SK-N-SH treated with all-trans-retinoic acid at 6 μM for 48 hours (cell line): ENCODE measurements at regions not wholly inside any gene's neighbourhood (a gene's known extent, or its start where the extent isn't known, plus 50 kb on each side); places are given as distances from the start of the nearest gene placed in this dataset.

Source experiments
- ATAC-seq: fragments of 200-7000 bp; cut with Tn5 transposase; 3 replicates; pipeline ENCODE4 v1.9.1; 2020; ENCODE audit warnings: mild to moderate bottlenecking, moderate library complexity
- ARNTL ChIP-seq: fragments of 450-650 bp; formaldehyde crosslinking; IDR thresholded peaks from 2 replicates; pipeline ENCODE4 v1.5.0; 2020; ENCODE audit warnings: low read depth, mild to moderate bottlenecking, moderate library complexity, borderline replicate concordance
- BACH2 ChIP-seq: fragments of 250-450 bp; sonication (Bioruptor Pico); IDR thresholded peaks from 2 replicates; pipeline ENCODE4 v1.9.0; 2021; ENCODE audit warnings: mild to moderate bottlenecking, borderline replicate concordance
- CREB5 ChIP-seq: fragments of 250-450 bp; sonication (Bioruptor Pico); IDR thresholded peaks from 2 replicates; pipeline ENCODE4 v1.5.1; 2020; ENCODE audit warnings: low read depth, mild to moderate bottlenecking, moderate library complexity
- CSDC2 ChIP-seq: fragments of 250-450 bp; sonication (Bioruptor Pico); IDR thresholded peaks from 2 replicates; pipeline ENCODE4 v1.5.0; 2020; ENCODE audit warnings: mild to moderate bottlenecking, moderate library complexity
- CSRNP3 ChIP-seq: fragments of 250-450 bp; sonication (Bioruptor Pico); IDR thresholded peaks from 2 replicates; pipeline ENCODE4 v1.5.1; 2021; ENCODE audit warnings: mild to moderate bottlenecking, moderate library complexity
- ESRRG ChIP-seq: fragments of 250-450 bp; sonication (Bioruptor Pico); IDR thresholded peaks from 2 replicates; pipeline ENCODE4 v1.6.1; 2021; ENCODE audit warnings: mild to moderate bottlenecking
- ISL1 ChIP-seq: fragments of 250-450 bp; sonication (Bioruptor Pico); IDR thresholded peaks from 2 replicates; pipeline ENCODE4 v2.1.2; 2022; ENCODE audit warnings: mild to moderate bottlenecking, moderate library complexity
- OSR1 ChIP-seq: fragments of 250-450 bp; sonication (Bioruptor Pico); IDR thresholded peaks from 2 replicates; pipeline ENCODE4 v1.8.0; 2022; ENCODE audit warnings: moderate library complexity, mild to moderate bottlenecking, inconsistent platforms
- PATZ1 ChIP-seq: fragments of 250-450 bp; sonication (Bioruptor Pico); IDR thresholded peaks from 2 replicates; pipeline ENCODE4 v1.8.0; 2020; ENCODE audit warnings: mild to moderate bottlenecking, moderate library complexity, borderline replicate concordance
- POU6F1 ChIP-seq: fragments of 250-450 bp; sonication (Bioruptor Pico); IDR thresholded peaks from 2 replicates; pipeline ENCODE4 v1.8.0; 2021; ENCODE audit warnings: low read depth, mild to moderate bottlenecking, moderate library complexity, borderline replicate concordance
- PPARA ChIP-seq: fragments of 250-450 bp; sonication (Bioruptor Pico); IDR thresholded peaks from 2 replicates; pipeline ENCODE4 v1.5.0; 2020; ENCODE audit warnings: mild to moderate bottlenecking, borderline replicate concordance
- RARB ChIP-seq: fragments of 250-450 bp; sonication (Bioruptor Pico); IDR thresholded peaks from 2 replicates; pipeline ENCODE4 v1.8.0; 2021; ENCODE audit warnings: mild to moderate bottlenecking, moderate library complexity
- SNAI2 ChIP-seq: fragments of 250-450 bp; sonication (Bioruptor Pico); IDR thresholded peaks from 2 replicates; pipeline ENCODE4 v1.5.0; 2020; ENCODE audit warnings: mild to moderate bottlenecking, moderate library complexity
- TCF4 ChIP-seq: fragments of 250-450 bp; sonication (Bioruptor Pico); IDR thresholded peaks from 2 replicates; pipeline ENCODE4 v1.8.0; 2021; ENCODE audit warnings: mild to moderate bottlenecking, moderate library complexity, borderline replicate concordance
- TOX ChIP-seq: fragments of 250-450 bp; sonication (Bioruptor Pico); IDR thresholded peaks from 2 replicates; pipeline ENCODE4 v1.8.0; 2021; ENCODE audit warnings: mild to moderate bottlenecking, moderate library complexity, borderline replicate concordance
- TSHZ2 ChIP-seq: fragments of 250-450 bp; sonication (Bioruptor Pico); IDR thresholded peaks from 2 replicates; pipeline ENCODE4 v1.5.0; 2020; ENCODE audit warnings: mild to moderate bottlenecking, moderate library complexity
- ZC3H10 ChIP-seq: fragments of 250-450 bp; sonication (Bioruptor Pico); IDR thresholded peaks from 2 replicates; pipeline ENCODE4 v1.5.1; 2021; ENCODE audit warnings: mild to moderate bottlenecking, moderate library complexity
- ZFP3 ChIP-seq: fragments of 250-450 bp; sonication (Bioruptor Pico); IDR thresholded peaks from 2 replicates; pipeline ENCODE4 v1.5.0; 2020; ENCODE audit warnings: mild to moderate bottlenecking, moderate library complexity
- ZFP30 ChIP-seq: fragments of 450-650 bp; formaldehyde crosslinking; IDR thresholded peaks from 2 replicates; pipeline ENCODE4 v1.5.0; 2022; ENCODE audit warnings: mild to moderate bottlenecking, moderate library complexity
- ZNF565 ChIP-seq: fragments of 450-650 bp; formaldehyde crosslinking; conservative IDR thresholded peaks from 2 replicates; pipeline ENCODE4 v1.5.0; 2020; ENCODE audit warnings: low read depth, mild to moderate bottlenecking, moderate library complexity
- ZNF70 ChIP-seq: fragments of 450-650 bp; formaldehyde crosslinking; IDR thresholded peaks from 2 replicates; pipeline ENCODE4 v1.5.0; 2020; ENCODE audit warnings: mild to moderate bottlenecking, moderate library complexity
- ZNF8 ChIP-seq: fragments of 450-650 bp; formaldehyde crosslinking; IDR thresholded peaks from 2 replicates; pipeline ENCODE4 v1.5.0; 2020; ENCODE audit warnings: mild to moderate bottlenecking, moderate library complexity

- no peak for ATAC-seq
- no peak for TF ChIP-seq SNAI2
- no peak for TF ChIP-seq OSR1 (CRISPR knock-in tag)
- TF ChIP-seq CSRNP3 (CRISPR knock-in tag): no peak
Observed at GRCh38 chr14:87579036-87579435, 413.9 kb downstream of the GALC start.

- no peak for TF ChIP-seq PATZ1 (CRISPR knock-in tag)
- TF ChIP-seq ISL1 (CRISPR knock-in tag): no peak
- TF ChIP-seq RARB: no peak
- TF ChIP-seq ESRRG: no peak
- TF ChIP-seq ZFP30 (CRISPR knock-in tag): no peak
- no peak for TF ChIP-seq ARNTL (CRISPR knock-in tag)
- no peak for TF ChIP-seq TSHZ2 (CRISPR knock-in tag)
- TF ChIP-seq ZC3H10 (CRISPR knock-in tag): no peak
- TF ChIP-seq CSDC2 (CRISPR knock-in tag): no peak
- TF ChIP-seq ZFP3 (CRISPR knock-in tag): no peak
- no peak for TF ChIP-seq TOX (CRISPR knock-in tag)
- no peak for TF ChIP-seq BACH2 (CRISPR knock-in tag)
- no peak for TF ChIP-seq ZNF8 (CRISPR knock-in tag)
- TF ChIP-seq CSRNP3 (CRISPR knock-in tag): no peak
- no peak for TF ChIP-seq ZNF70 (CRISPR knock-in tag)
- no peak for TF ChIP-seq TCF4 (CRISPR knock-in tag)
- TF ChIP-seq SNAI2: no peak
- ATAC-seq: no peak
Observed at GRCh38 chr14:87575378-87575777, 417.6 kb downstream of the GALC start.

- ATAC-seq: no peak
- TF ChIP-seq ESRRG: no peak
- TF ChIP-seq ZFP3 (CRISPR knock-in tag): no peak
- no peak for TF ChIP-seq TOX (CRISPR knock-in tag)
- no peak for TF ChIP-seq ARNTL (CRISPR knock-in tag)
- TF ChIP-seq RARB: no peak
- no peak for TF ChIP-seq ZC3H10 (CRISPR knock-in tag)
- no peak for TF ChIP-seq ZNF8 (CRISPR knock-in tag)
- no peak for TF ChIP-seq POU6F1 (CRISPR knock-in tag)
- no peak for TF ChIP-seq OSR1 (CRISPR knock-in tag)
- TF ChIP-seq CSRNP3 (CRISPR knock-in tag): no peak
- TF ChIP-seq ZNF565 (CRISPR knock-in tag): no peak
- no peak for TF ChIP-seq TSHZ2 (CRISPR knock-in tag)
- no peak for TF ChIP-seq SNAI2
- TF ChIP-seq ZFP30 (CRISPR knock-in tag): no peak
- TF ChIP-seq PPARA (CRISPR knock-in tag): no peak
- no peak for TF ChIP-seq CREB5 (CRISPR knock-in tag)
Observed at GRCh38 chr14:87573591-87573990, 419.4 kb downstream of the GALC start.
